ENCODE measurements at regions not wholly inside any gene's neighbourhood (a gene's known extent, or its start where the extent isn't known, plus 50 kb on each side); places are given as distances from the start of the nearest gene placed in this dataset.

GRCh38 chr10:80921032-80921431 is 383.3 kb downstream of the SH2D4B start:
- H3K27ac ChIP-seq (ENCODE audit: insufficient read depth, low read length) = no peak overlapping the region
- H3K79me2 ChIP-seq (ENCODE audit: control insufficient read depth, insufficient read depth, low read length) = no peaks in the 10 kb centered on the region
- no peak for TF ChIP-seq CTCF (conservative IDR thresholded peaks at IDR 0.05 in 1 of 2, IDR thresholded peaks at IDR 0.05 in 1 of 2; ENCODE audit: low read depth in 1 of 2, low read length in 2 of 2)
- TF ChIP-seq EZH2 (IDR thresholded peaks at IDR 0.05; ENCODE audit: low read length, missing control alignments) = no peak
- no peaks in the 10 kb centered on the region for H3K27me3 ChIP-seq (ENCODE audit: control insufficient read depth, insufficient read depth, low read length)
- H4K20me1 ChIP-seq (ENCODE audit: control insufficient read depth, extremely low read depth, insufficient read depth, low read length) = no peaks in the 10 kb centered on the region
- H3K9me3 ChIP-seq (ENCODE audit: control insufficient read depth, insufficient read depth, low read depth, low read length) = no peaks in the 10 kb centered on the region
- DNase-seq (ENCODE audit: low read depth in 2 of 2) = no peak
- no peak overlapping the region for H2AFZ ChIP-seq (ENCODE audit: low read length)
- H3K4me1 ChIP-seq (ENCODE audit: control insufficient read depth, extremely low read depth, insufficient read depth, low read length) = no peaks in the 10 kb centered on the region
- no peak overlapping the region for H3K4me2 ChIP-seq (ENCODE audit: extremely low read depth, insufficient read depth, low read length)
- no peak overlapping the region for H3K9ac ChIP-seq (ENCODE audit: insufficient read depth, low read length)
- H3K36me3 ChIP-seq (ENCODE audit: control insufficient read depth, insufficient read depth, low read length) = no peaks in the 10 kb centered on the region
- no peak overlapping the region for H3K4me3 ChIP-seq (replicated peaks in 1 of 4; ENCODE audit: control extremely low read depth in 1 of 4, insufficient read depth in 1 of 4, low read depth in 3 of 4, low read length in 4 of 4)

GRCh38 chr10:80924063-80924952 is 386.6 kb downstream of the SH2D4B start:
- Histone ChIP-seq H3K27me3 (ENCODE audit: control insufficient read depth, insufficient read depth, low read length) (no peaks in the 10 kb centered on the region), H3K36me3 (ENCODE audit: control insufficient read depth, insufficient read depth, low read length) (no peaks in the 10 kb centered on the region), H3K4me1 (ENCODE audit: control insufficient read depth, extremely low read depth, insufficient read depth, low read length) (no peaks in the 10 kb centered on the region), H3K27ac (ENCODE audit: insufficient read depth, low read length) (no peak overlapping the region), H4K20me1 (ENCODE audit: control insufficient read depth, extremely low read depth, insufficient read depth, low read length) (no peaks in the 10 kb centered on the region), H2AFZ (ENCODE audit: low read length) (no peak overlapping the region), H3K4me3 (replicated peaks in 1 of 4; ENCODE audit: control extremely low read depth in 1 of 4, insufficient read depth in 1 of 4, low read depth in 3 of 4, low read length in 4 of 4) (no peak overlapping the region), H3K79me2 (ENCODE audit: control insufficient read depth, insufficient read depth, low read length) (no peaks in the 10 kb centered on the region), H3K9me3 (ENCODE audit: control insufficient read depth, insufficient read depth, low read depth, low read length) (no peaks in the 10 kb centered on the region), H3K4me2 (ENCODE audit: extremely low read depth, insufficient read depth, low read length) (no peak overlapping the region), H3K9ac (ENCODE audit: insufficient read depth, low read length) (no peak overlapping the region)
- peak; percentile 16 to 37 for DNase-seq (ENCODE audit: low read depth in 2 of 2)
- peak; percentile 42 to 54 for TF ChIP-seq CTCF (conservative IDR thresholded peaks at IDR 0.05 in 1 of 2, IDR thresholded peaks at IDR 0.05 in 1 of 2; ENCODE audit: low read depth in 1 of 2, low read length in 2 of 2)
- TF ChIP-seq EZH2 (IDR thresholded peaks at IDR 0.05; ENCODE audit: low read length, missing control alignments) = no peak

GRCh38 chr10:80927419-80928078 is 389.8 kb downstream of the SH2D4B start:
- H3K4me2 ChIP-seq (ENCODE audit: extremely low read depth, insufficient read depth, low read length) = no peak overlapping the region
- no peaks in the 10 kb centered on the region for H3K9me3 ChIP-seq (ENCODE audit: control insufficient read depth, insufficient read depth, low read depth, low read length)
- no peak overlapping the region for H3K9ac ChIP-seq (ENCODE audit: insufficient read depth, low read length)
- no peak overlapping the region for H3K27ac ChIP-seq (ENCODE audit: insufficient read depth, low read length)
- TF ChIP-seq CTCF (conservative IDR thresholded peaks at IDR 0.05 in 1 of 2, IDR thresholded peaks at IDR 0.05 in 1 of 2; ENCODE audit: low read depth in 1 of 2, low read length in 2 of 2) (no peak), EZH2 (IDR thresholded peaks at IDR 0.05; ENCODE audit: low read length, missing control alignments) (no peak)
- H3K79me2 ChIP-seq (ENCODE audit: control insufficient read depth, insufficient read depth, low read length) = no peaks in the 10 kb centered on the region
- DNase-seq (ENCODE audit: low read depth in 2 of 2) = no peak
- H4K20me1 ChIP-seq (ENCODE audit: control insufficient read depth, extremely low read depth, insufficient read depth, low read length) = no peaks in the 10 kb centered on the region
- no peak overlapping the region for H2AFZ ChIP-seq (ENCODE audit: low read length)
- H3K4me3 ChIP-seq (replicated peaks in 1 of 4; ENCODE audit: control extremely low read depth in 1 of 4, insufficient read depth in 1 of 4, low read depth in 3 of 4, low read length in 4 of 4) = no peak overlapping the region
- H3K36me3 ChIP-seq (ENCODE audit: control insufficient read depth, insufficient read depth, low read length) = no peaks in the 10 kb centered on the region
- no peaks in the 10 kb centered on the region for H3K4me1 ChIP-seq (ENCODE audit: control insufficient read depth, extremely low read depth, insufficient read depth, low read length)
- no peaks in the 10 kb centered on the region for H3K27me3 ChIP-seq (ENCODE audit: control insufficient read depth, insufficient read depth, low read length)

All from fibroblast of lung (primary cell).